ENCODE measurements at regions not wholly inside any gene's neighbourhood (a gene's known extent, or its start where the extent isn't known, plus 50 kb on each side); places are given as distances from the start of the nearest gene placed in this dataset.

- intact Hi-C loops (cut with DNase I): no loop called here
Observed at GRCh38 chr1:48107516-48107915, 110.3 kb upstream of the TRABD2B start.

GRCh38 chr1:48106049-48106448, 108.9 kb upstream of the TRABD2B start:
- Histone ChIP-seq H3K4me1 (no peaks in the 10 kb centered on the region), H3K36me3 (no peaks in the 10 kb centered on the region), H3K4me3 (no peak overlapping the region), H3K27me3 (no peaks in the 10 kb centered on the region), H3K9me3 (no peaks in the 10 kb centered on the region), H3K27ac (no peak overlapping the region)
- DNase-seq (ENCODE audit: extremely low spot score in 2 of 2): no peak
- intact Hi-C loops (cut with DNase I): no loop called here
- TF ChIP-seq CTCF (IDR thresholded peaks at IDR 0.05) (no peak), POLR2AphosphoS5 (IDR thresholded peaks at IDR 0.05; ENCODE audit: insufficient read depth in 1 of 2, low read depth in 1 of 2) (no peak), POLR2A (IDR thresholded peaks at IDR 0.05) (no peak)

More at GRCh38 chr1:48107516-48107915, 110.3 kb upstream of the TRABD2B start:
- Histone ChIP-seq H3K36me3 (no peaks in the 10 kb centered on the region), H3K4me1 (no peaks in the 10 kb centered on the region), H3K9me3 (no peaks in the 10 kb centered on the region), H3K4me3 (no peak overlapping the region), H3K27ac (no peak overlapping the region), H3K27me3 (no peaks in the 10 kb centered on the region)
- no peak for DNase-seq (ENCODE audit: extremely low spot score in 2 of 2)
- TF ChIP-seq POLR2A (IDR thresholded peaks at IDR 0.05): no peak
- no peak for TF ChIP-seq POLR2AphosphoS5 (IDR thresholded peaks at IDR 0.05; ENCODE audit: insufficient read depth in 1 of 2, low read depth in 1 of 2)
- TF ChIP-seq CTCF (IDR thresholded peaks at IDR 0.05): no peak

- H3K27me3 ChIP-seq: no peaks in the 10 kb centered on the region
- intact Hi-C loops (cut with DNase I): no loop called here
- DNase-seq (ENCODE audit: extremely low spot score in 2 of 2): no peak
Observed at GRCh38 chr1:48105165-48105564, 108.0 kb upstream of the TRABD2B start.

GRCh38 chr1:48103495-48103894, 106.3 kb upstream of the TRABD2B start:
- Histone ChIP-seq H3K4me1 (no peaks in the 10 kb centered on the region), H3K27ac (no peak overlapping the region), H3K27me3 (no peaks in the 10 kb centered on the region), H3K9me3 (no peaks in the 10 kb centered on the region), H3K36me3 (no peaks in the 10 kb centered on the region), H3K4me3 (no peak overlapping the region)
- DNase-seq (ENCODE audit: extremely low spot score in 2 of 2): no peak
- TF ChIP-seq POLR2AphosphoS5 (IDR thresholded peaks at IDR 0.05; ENCODE audit: insufficient read depth in 1 of 2, low read depth in 1 of 2) (no peak), CTCF (IDR thresholded peaks at IDR 0.05) (no peak), POLR2A (IDR thresholded peaks at IDR 0.05) (no peak)
- intact Hi-C loops (cut with DNase I): no loop called here

More at GRCh38 chr1:48105165-48105564, 108.0 kb upstream of the TRABD2B start:
- Histone ChIP-seq H3K4me3 (no peak overlapping the region), H3K27ac (no peak overlapping the region), H3K9me3 (no peaks in the 10 kb centered on the region), H3K36me3 (no peaks in the 10 kb centered on the region), H3K4me1 (no peaks in the 10 kb centered on the region)
- TF ChIP-seq CTCF (IDR thresholded peaks at IDR 0.05) (no peak), POLR2AphosphoS5 (IDR thresholded peaks at IDR 0.05; ENCODE audit: insufficient read depth in 1 of 2, low read depth in 1 of 2) (no peak), POLR2A (IDR thresholded peaks at IDR 0.05) (no peak)

GRCh38 chr1:48102766-48103165, 105.6 kb upstream of the TRABD2B start:
- Histone ChIP-seq H3K9me3 (no peaks in the 10 kb centered on the region), H3K4me3 (no peak overlapping the region), H3K4me1 (no peaks in the 10 kb centered on the region), H3K36me3 (no peaks in the 10 kb centered on the region), H3K27ac (no peak overlapping the region), H3K27me3 (no peaks in the 10 kb centered on the region)
- intact Hi-C loops (cut with DNase I): no loop called here
- no peak for TF ChIP-seq POLR2AphosphoS5 (IDR thresholded peaks at IDR 0.05; ENCODE audit: insufficient read depth in 1 of 2, low read depth in 1 of 2)
- TF ChIP-seq CTCF (IDR thresholded peaks at IDR 0.05): no peak
- no peak for TF ChIP-seq POLR2A (IDR thresholded peaks at IDR 0.05)
- peak in 1 of 2 donors; percentile 74 for DNase-seq (ENCODE audit: extremely low spot score in 2 of 2)

All from vagina (tissue), 2 donors.